HEK293 (cell line): ENCODE measurements at regions not wholly inside any gene's neighbourhood (a gene's known extent, or its start where the extent isn't known, plus 50 kb on each side); places are given as distances from the start of the nearest gene placed in this dataset.

ENCODE experiments used
- CTCF ChIA-PET: fragments of 350-600 bp; formaldehyde crosslinking; extraction: SDS; loops from one replicate; lab custom pipeline; 2021; ENCODE audit warnings: antibody characterized with exemption; lab: Yijun Ruan, JAX
- POLR2A ChIA-PET: fragments of 300-600 bp; formaldehyde crosslinking; extraction: SDS; loops from one replicate; lab custom pipeline; 2020; ENCODE audit warnings: antibody characterized with exemption, inconsistent platforms; lab: Yijun Ruan, JAX
- H3K27ac ChIP-seq: fragments of 200-500 bp; sonication (Bioruptor generic); 2 replicates; pipeline ENCODE4 v1.5.1; 2014; ENCODE audit warnings: low read depth, low read length, control low read depth, inconsistent platforms; ENCODE audit errors: extremely low read depth
- H3K36me3 ChIP-seq, 2 experiments: fragments of 200-500 bp in 1 of 2; sonication (Bioruptor generic) in 1 of 2; 1 replicate in 1 of 2; 2 replicates in 1 of 2; pipeline ENCODE4 v1.5.1; 2014 to 2017; ENCODE audit warnings: inconsistent platforms in 2 of 2, low read length in 2 of 2; ENCODE audit not compliant: control insufficient read depth in 2 of 2, insufficient read depth in 1 of 2
- H3K4me1 ChIP-seq: fragments of 200-500 bp; sonication (Bioruptor generic); 2 replicates; pipeline ENCODE4 v1.5.1; 2014; ENCODE audit warnings: mild to moderate bottlenecking, low read length, inconsistent platforms; ENCODE audit not compliant: control insufficient read depth, insufficient read depth
- H3K4me3 ChIP-seq: 2 replicates; pipeline ENCODE4 v1.5.1; 2011; ENCODE audit warnings: low read depth, mild to moderate bottlenecking, control low read depth, low read length, moderate library complexity
- H3K9me3 ChIP-seq: fragments of 200-500 bp; sonication (Bioruptor generic); 2 replicates; pipeline ENCODE4 v1.5.1; 2014; ENCODE audit warnings: low read depth, low read length, inconsistent platforms; ENCODE audit not compliant: control insufficient read depth, insufficient read depth
- HOXA7 ChIP-seq: sonication (generic); formaldehyde crosslinking; IDR thresholded peaks from 2 replicates; pipeline ENCODE4 v1.8.1; 2022; ENCODE audit warnings: missing genetic modification reagents, borderline replicate concordance
- MZF1 ChIP-seq: fragments of 450-650 bp; formaldehyde crosslinking; IDR thresholded peaks from 2 replicates; pipeline ENCODE4 v1.5.1; 2017; ENCODE audit warnings: missing biosample characterization, missing genetic modification characterization, borderline replicate concordance
- TRIM28 ChIP-seq: IDR thresholded peaks from 2 replicates; pipeline ENCODE4 v1.6.1; 2011; ENCODE audit warnings: low read length, control low read depth, borderline replicate concordance
- ZBTB17 ChIP-seq: fragments of 450-650 bp; formaldehyde crosslinking; IDR thresholded peaks from 2 replicates; pipeline ENCODE4 v1.5.1; 2016; ENCODE audit warnings: missing biosample characterization, missing genetic modification characterization
- ZNF2 ChIP-seq: fragments of 450-650 bp; formaldehyde crosslinking; IDR thresholded peaks from 2 replicates; pipeline ENCODE4 v1.5.1; 2016; ENCODE audit warnings: missing biosample characterization, missing genetic modification characterization
- ZNF24 ChIP-seq: fragments of 450-650 bp; formaldehyde crosslinking; IDR thresholded peaks from 2 replicates; pipeline ENCODE4 v1.5.1; 2016; ENCODE audit warnings: missing biosample characterization, missing genetic modification characterization
- ZNF292 ChIP-seq: fragments of 450-650 bp; formaldehyde crosslinking; IDR thresholded peaks from 2 replicates; pipeline ENCODE4 v1.5.1; 2016; ENCODE audit warnings: low read depth, missing biosample characterization, missing genetic modification characterization, borderline replicate concordance
- ZNF354C ChIP-seq: fragments of 450-650 bp; formaldehyde crosslinking; IDR thresholded peaks from 2 replicates; pipeline ENCODE4 v1.5.1; 2016; ENCODE audit warnings: missing biosample characterization, missing genetic modification characterization, low read depth, borderline replicate concordance
- ZNF391 ChIP-seq: fragments of 450-650 bp; formaldehyde crosslinking; IDR thresholded peaks from 2 replicates; pipeline ENCODE4 v1.5.1; 2016; ENCODE audit warnings: low read depth, missing biosample characterization, missing genetic modification characterization, borderline replicate concordance
- ZNF510 ChIP-seq: fragments of 450-650 bp; formaldehyde crosslinking; IDR thresholded peaks from 2 replicates; pipeline ENCODE4 v1.5.1; 2018; ENCODE audit warnings: mild to moderate bottlenecking, missing genetic modification characterization, missing biosample characterization; ENCODE audit not compliant: insufficient replicate concordance
- ZNF776 ChIP-seq: fragments of 450-650 bp; formaldehyde crosslinking; IDR thresholded peaks from 2 replicates; pipeline ENCODE4 v1.5.0; 2017; ENCODE audit warnings: missing biosample characterization, missing genetic modification characterization, borderline replicate concordance
- ZNF777 ChIP-seq: fragments of 450-650 bp; formaldehyde crosslinking; IDR thresholded peaks from 2 replicates; pipeline ENCODE4 v1.5.1; 2017; ENCODE audit warnings: missing biosample characterization, missing genetic modification characterization, borderline replicate concordance
- TF ChIP-seq, protein P1 (sequence below): fragments of 450-650 bp; formaldehyde crosslinking; IDR thresholded peaks from 2 replicates; pipeline ENCODE4 v1.5.1; 2016; ENCODE audit warnings: missing biosample characterization, missing genetic modification characterization
- TF ChIP-seq, protein P2 (sequence below): fragments of 450-650 bp; formaldehyde crosslinking; IDR thresholded peaks from 2 replicates; pipeline ENCODE4 v1.5.1; 2016; ENCODE audit warnings: missing biosample characterization, missing genetic modification characterization
- TF ChIP-seq, protein P3 (sequence below): fragments of 450-650 bp; formaldehyde crosslinking; IDR thresholded peaks from 2 replicates; pipeline ENCODE4 v1.5.1; 2016; ENCODE audit warnings: missing biosample characterization, missing genetic modification characterization
- TF ChIP-seq, protein P4 (sequence below): fragments of 450-650 bp; formaldehyde crosslinking; IDR thresholded peaks from 2 replicates; pipeline ENCODE4 v1.5.1; 2016; ENCODE audit warnings: missing biosample characterization, missing genetic modification characterization
- TF ChIP-seq, protein P5 (sequence below): fragments of 450-650 bp; formaldehyde crosslinking; IDR thresholded peaks from 2 replicates; pipeline ENCODE4 v1.5.1; 2017; ENCODE audit warnings: missing biosample characterization, missing genetic modification characterization
- TF ChIP-seq, protein P6 (sequence below): fragments of 450-650 bp; formaldehyde crosslinking; IDR thresholded peaks from 2 replicates; pipeline ENCODE4 v1.5.1; 2016; ENCODE audit warnings: missing biosample characterization, missing genetic modification characterization, low read depth
- TF ChIP-seq, protein P7 (sequence below): fragments of 450-650 bp; formaldehyde crosslinking; IDR thresholded peaks from 2 replicates; pipeline ENCODE4 v1.5.1; 2016; ENCODE audit warnings: missing biosample characterization, missing genetic modification characterization

DNA sequence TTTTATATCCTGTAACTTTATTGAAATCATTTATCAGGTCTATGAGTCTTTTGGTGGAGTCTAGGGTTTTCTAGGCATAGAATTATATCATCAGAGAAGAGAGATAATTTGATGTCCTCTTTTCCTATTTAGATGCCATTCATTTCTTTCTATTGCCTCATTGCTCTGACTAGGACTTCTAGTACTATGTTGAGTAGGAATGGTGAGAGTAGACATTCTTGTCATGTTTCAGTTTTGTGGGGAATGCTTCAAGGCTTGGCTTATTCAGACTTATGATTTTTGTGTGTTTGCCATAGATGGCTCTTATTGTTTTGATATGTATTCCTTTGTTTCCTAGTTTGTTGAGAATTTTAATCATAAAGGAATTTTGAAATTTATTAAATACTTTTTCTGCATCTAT, 1078.3 kb downstream of the FAM181B start (continued):
- TF ChIP-seq, protein P1, sequence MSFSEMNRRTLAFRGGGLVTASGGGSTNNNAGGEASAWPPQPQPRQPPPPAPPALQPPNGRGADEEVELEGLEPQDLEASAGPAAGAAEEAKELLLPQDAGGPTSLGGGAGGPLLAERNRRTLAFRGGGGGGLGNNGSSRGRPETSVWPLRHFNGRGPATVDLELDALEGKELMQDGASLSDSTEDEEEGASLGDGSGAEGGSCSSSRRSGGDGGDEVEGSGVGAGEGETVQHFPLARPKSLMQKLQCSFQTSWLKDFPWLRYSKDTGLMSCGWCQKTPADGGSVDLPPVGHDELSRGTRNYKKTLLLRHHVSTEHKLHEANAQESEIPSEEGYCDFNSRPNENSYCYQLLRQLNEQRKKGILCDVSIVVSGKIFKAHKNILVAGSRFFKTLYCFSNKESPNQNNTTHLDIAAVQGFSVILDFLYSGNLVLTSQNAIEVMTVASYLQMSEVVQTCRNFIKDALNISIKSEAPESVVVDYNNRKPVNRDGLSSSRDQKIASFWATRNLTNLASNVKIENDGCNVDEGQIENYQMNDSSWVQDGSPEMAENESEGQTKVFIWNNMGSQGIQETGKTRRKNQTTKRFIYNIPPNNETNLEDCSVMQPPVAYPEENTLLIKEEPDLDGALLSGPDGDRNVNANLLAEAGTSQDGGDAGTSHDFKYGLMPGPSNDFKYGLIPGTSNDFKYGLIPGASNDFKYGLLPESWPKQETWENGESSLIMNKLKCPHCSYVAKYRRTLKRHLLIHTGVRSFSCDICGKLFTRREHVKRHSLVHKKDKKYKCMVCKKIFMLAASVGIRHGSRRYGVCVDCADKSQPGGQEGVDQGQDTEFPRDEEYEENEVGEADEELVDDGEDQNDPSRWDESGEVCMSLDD (tag by site-specific recombination), result no peak
- TF ChIP-seq, all 188 proteins: peak for 0

DNA sequence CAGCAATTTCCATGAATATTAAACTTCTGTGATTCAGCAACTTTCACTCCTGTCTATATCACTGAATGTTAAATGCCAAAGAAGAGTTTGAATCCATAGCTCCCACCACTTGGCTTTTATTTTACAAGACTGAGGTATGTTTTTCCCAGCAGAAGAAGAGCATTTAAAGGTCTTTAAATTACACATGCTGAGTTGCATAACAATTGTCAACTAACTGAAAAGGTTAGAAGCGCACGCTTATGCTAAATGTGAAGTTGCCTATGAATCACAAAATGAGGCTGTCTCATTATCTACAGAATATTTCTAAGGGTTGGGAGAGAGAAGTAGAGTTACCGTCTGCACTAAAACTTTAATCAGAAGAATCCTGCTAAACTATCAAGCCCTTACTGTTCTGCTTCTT, 1086.3 kb downstream of the FAM181B start:
- Histone ChIP-seq H3K27ac (no peak overlapping the region), H3K4me1 (no peaks in the 10 kb centered on the region), H3K36me3 (no peaks in the 10 kb centered on the region), H3K4me3 (no peak overlapping the region), H3K9me3 (no peaks in the 10 kb centered on the region)
- TF ChIP-seq ZNF292 (tag by site-specific recombination), result no peak
- TF ChIP-seq, protein P2, sequence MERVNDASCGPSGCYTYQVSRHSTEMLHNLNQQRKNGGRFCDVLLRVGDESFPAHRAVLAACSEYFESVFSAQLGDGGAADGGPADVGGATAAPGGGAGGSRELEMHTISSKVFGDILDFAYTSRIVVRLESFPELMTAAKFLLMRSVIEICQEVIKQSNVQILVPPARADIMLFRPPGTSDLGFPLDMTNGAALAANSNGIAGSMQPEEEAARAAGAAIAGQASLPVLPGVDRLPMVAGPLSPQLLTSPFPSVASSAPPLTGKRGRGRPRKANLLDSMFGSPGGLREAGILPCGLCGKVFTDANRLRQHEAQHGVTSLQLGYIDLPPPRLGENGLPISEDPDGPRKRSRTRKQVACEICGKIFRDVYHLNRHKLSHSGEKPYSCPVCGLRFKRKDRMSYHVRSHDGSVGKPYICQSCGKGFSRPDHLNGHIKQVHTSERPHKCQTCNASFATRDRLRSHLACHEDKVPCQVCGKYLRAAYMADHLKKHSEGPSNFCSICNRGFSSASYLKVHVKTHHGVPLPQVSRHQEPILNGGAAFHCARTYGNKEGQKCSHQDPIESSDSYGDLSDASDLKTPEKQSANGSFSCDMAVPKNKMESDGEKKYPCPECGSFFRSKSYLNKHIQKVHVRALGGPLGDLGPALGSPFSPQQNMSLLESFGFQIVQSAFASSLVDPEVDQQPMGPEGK (tag by site-specific recombination), result no peak
- TF ChIP-seq TRIM28, result no peak
- TF ChIP-seq HOXA7, result no peak
- TF ChIP-seq, protein P3, sequence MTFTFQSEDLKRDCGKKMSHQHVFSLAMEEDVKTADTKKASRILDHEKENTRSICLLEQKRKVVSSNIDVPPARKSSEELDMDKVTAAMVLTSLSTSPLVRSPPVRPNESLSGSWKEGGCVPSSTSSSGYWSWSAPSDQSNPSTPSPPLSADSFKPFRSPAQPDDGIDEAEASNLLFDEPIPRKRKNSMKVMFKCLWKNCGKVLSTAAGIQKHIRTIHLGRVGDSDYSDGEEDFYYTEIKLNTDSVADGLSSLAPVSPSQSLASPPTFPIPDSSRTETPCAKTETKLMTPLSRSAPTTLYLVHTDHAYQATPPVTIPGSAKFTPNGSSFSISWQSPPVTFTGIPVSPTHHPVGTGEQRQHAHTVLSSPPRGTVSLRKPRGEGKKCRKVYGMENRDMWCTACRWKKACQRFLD (tag by site-specific recombination), result no peak
- TF ChIP-seq, protein P4, sequence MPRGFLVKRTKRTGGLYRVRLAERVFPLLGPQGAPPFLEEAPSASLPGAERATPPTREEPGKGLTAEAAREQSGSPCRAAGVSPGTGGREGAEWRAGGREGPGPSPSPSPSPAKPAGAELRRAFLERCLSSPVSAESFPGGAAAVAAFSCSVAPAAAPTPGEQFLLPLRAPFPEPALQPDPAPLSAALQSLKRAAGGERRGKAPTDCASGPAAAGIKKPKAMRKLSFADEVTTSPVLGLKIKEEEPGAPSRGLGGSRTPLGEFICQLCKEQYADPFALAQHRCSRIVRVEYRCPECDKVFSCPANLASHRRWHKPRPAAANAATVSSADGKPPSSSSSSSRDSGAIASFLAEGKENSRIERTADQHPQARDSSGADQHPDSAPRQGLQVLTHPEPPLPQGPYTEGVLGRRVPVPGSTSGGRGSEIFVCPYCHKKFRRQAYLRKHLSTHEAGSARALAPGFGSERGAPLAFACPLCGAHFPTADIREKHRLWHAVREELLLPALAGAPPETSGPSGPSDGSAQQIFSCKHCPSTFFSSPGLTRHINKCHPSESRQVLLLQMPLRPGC (tag by site-specific recombination), result no peak
- TF ChIP-seq ZNF354C (tag by site-specific recombination), result no peak
- no peak for TF ChIP-seq ZNF776
- TF ChIP-seq MZF1 (tag by site-specific recombination), result no peak
- TF ChIP-seq ZNF391 (tag by site-specific recombination), result no peak
- TF ChIP-seq, protein P5, sequence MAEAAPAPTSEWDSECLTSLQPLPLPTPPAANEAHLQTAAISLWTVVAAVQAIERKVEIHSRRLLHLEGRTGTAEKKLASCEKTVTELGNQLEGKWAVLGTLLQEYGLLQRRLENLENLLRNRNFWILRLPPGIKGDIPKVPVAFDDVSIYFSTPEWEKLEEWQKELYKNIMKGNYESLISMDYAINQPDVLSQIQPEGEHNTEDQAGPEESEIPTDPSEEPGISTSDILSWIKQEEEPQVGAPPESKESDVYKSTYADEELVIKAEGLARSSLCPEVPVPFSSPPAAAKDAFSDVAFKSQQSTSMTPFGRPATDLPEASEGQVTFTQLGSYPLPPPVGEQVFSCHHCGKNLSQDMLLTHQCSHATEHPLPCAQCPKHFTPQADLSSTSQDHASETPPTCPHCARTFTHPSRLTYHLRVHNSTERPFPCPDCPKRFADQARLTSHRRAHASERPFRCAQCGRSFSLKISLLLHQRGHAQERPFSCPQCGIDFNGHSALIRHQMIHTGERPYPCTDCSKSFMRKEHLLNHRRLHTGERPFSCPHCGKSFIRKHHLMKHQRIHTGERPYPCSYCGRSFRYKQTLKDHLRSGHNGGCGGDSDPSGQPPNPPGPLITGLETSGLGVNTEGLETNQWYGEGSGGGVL (tag by site-specific recombination), result no peak
- TF ChIP-seq ZNF510, result no peak
- TF ChIP-seq, protein P6, sequence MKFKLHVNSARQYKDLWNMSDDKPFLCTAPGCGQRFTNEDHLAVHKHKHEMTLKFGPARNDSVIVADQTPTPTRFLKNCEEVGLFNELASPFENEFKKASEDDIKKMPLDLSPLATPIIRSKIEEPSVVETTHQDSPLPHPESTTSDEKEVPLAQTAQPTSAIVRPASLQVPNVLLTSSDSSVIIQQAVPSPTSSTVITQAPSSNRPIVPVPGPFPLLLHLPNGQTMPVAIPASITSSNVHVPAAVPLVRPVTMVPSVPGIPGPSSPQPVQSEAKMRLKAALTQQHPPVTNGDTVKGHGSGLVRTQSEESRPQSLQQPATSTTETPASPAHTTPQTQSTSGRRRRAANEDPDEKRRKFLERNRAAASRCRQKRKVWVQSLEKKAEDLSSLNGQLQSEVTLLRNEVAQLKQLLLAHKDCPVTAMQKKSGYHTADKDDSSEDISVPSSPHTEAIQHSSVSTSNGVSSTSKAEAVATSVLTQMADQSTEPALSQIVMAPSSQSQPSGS (tag by site-specific recombination), result no peak
- no peak for TF ChIP-seq ZNF24 (tag by site-specific recombination)
- TF ChIP-seq, protein P7, sequence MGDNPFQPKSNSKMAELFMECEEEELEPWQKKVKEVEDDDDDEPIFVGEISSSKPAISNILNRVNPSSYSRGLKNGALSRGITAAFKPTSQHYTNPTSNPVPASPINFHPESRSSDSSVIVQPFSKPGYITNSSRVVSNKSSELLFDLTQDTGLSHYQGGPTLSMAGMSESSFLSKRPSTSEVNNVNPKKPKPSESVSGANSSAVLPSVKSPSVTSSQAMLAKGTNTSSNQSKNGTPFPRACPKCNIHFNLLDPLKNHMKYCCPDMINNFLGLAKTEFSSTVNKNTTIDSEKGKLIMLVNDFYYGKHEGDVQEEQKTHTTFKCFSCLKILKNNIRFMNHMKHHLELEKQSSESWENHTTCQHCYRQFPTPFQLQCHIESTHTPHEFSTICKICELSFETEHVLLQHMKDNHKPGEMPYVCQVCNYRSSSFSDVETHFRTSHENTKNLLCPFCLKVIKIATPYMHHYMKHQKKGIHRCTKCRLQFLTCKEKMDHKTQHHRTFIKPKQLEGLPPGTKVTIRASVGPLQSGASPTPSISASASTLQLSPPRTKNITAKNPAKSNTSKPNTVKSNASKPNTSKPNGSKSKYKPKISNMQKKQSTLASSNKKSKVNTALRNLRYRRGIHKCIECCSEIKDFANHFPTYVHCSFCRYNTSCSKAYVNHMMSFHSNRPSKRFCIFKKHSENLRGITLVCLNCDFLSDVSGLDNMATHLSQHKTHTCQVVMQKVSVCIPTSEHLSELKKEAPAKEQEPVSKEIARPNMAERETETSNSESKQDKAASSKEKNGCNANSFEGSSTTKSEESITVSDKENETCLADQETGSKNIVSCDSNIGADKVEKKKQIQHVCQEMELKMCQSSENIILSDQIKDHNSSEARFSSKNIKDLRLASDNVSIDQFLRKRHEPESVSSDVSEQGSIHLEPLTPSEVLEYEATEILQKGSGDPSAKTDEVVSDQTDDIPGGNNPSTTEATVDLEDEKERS (tag by site-specific recombination), result no peak
- TF ChIP-seq ZNF777 (tag by site-specific recombination), result no peak
- no peak for TF ChIP-seq ZNF2 (tag by site-specific recombination)
- TF ChIP-seq ZBTB17 (tag by site-specific recombination), result no peak
- POLR2A ChIA-PET, result no interaction called here
- CTCF ChIA-PET, result interaction anchor here (0.6 to 7.2 kb wide), 3 partner anchors 22 to 1048 kb away, joined by 3 to 66 read pairs (median 4); no protein-coding TSS in a partner anchor
